ENCODE measurements at regions not wholly inside any gene's neighbourhood (a gene's known extent, or its start where the extent isn't known, plus 50 kb on each side); places are given as distances from the start of the nearest gene placed in this dataset.

- Histone ChIP-seq H3K4me1 (ENCODE audit: insufficient read depth, low read length, poor library complexity, severe bottlenecking) (no peaks in the 10 kb centered on the region), H3K9me3 (ENCODE audit: low read length) (no peaks in the 10 kb centered on the region), H2AFZ (ENCODE audit: low read length) (no peak overlapping the region), H3K27ac (ENCODE audit: low read depth, low read length, poor library complexity, severe bottlenecking) (no peak overlapping the region), H3K36me3 (ENCODE audit: insufficient read depth, low read length) (no peaks in the 10 kb centered on the region), H3K4me3 (ENCODE audit: low read depth, low read length, poor library complexity, severe bottlenecking) (no peak overlapping the region), H3K79me2 (ENCODE audit: insufficient read depth, low read depth, low read length) (no peaks in the 10 kb centered on the region), H3K9me2 (ENCODE audit: insufficient read depth, low read length) (no peaks in the 10 kb centered on the region), H4K20me1 (ENCODE audit: insufficient read depth, low read length) (no peaks in the 10 kb centered on the region), H3K4me2 (ENCODE audit: low read length) (no peak overlapping the region)
- CTCF ChIA-PET (ENCODE audit: unreplicated experiment), result no interaction called here
- no TSS peak for BruUV-seq (replicated peaks)
- POLR2A ChIA-PET, result no interaction called here
- intact Hi-C loops (cut with micrococcal nuclease; ENCODE audit: unreplicated experiment), result no loop called here
- no peak for DNase-seq (ENCODE audit: low spot score)
- TF ChIP-seq EZH2phosphoT487 (IDR thresholded peaks at IDR 0.05; ENCODE audit: borderline replicate concordance, low read depth, low read length), result no peak
- no peak for TF ChIP-seq CTCF (conservative IDR thresholded peaks at IDR 0.05; ENCODE audit: low read length)
Measured at GRCh38 chr6:147022041-147022440, 182.2 kb upstream of the STXBP5 start.

GRCh38 chr6:147023148-147023547 is 181.1 kb upstream of the STXBP5 start:
- ChIA-PET POLR2A (interaction anchor here (0.7 kb wide), 1 partner anchor 11 kb away, joined by 3 read pairs; no protein-coding TSS in a partner anchor), CTCF (ENCODE audit: unreplicated experiment) (no interaction called here)
- Histone ChIP-seq H3K4me1 (ENCODE audit: insufficient read depth, low read length, poor library complexity, severe bottlenecking) (no peaks in the 10 kb centered on the region), H3K79me2 (ENCODE audit: insufficient read depth, low read depth, low read length) (no peaks in the 10 kb centered on the region), H3K4me2 (ENCODE audit: low read length) (no peak overlapping the region), H3K36me3 (ENCODE audit: insufficient read depth, low read length) (no peaks in the 10 kb centered on the region), H3K9me3 (ENCODE audit: low read length) (no peaks in the 10 kb centered on the region), H4K20me1 (ENCODE audit: insufficient read depth, low read length) (no peaks in the 10 kb centered on the region), H3K4me3 (ENCODE audit: low read depth, low read length, poor library complexity, severe bottlenecking) (no peak overlapping the region), H2AFZ (ENCODE audit: low read length) (no peak overlapping the region), H3K9me2 (ENCODE audit: insufficient read depth, low read length) (no peaks in the 10 kb centered on the region), H3K27ac (ENCODE audit: low read depth, low read length, poor library complexity, severe bottlenecking) (no peak overlapping the region)
- no TSS peak for BruUV-seq (replicated peaks)
- intact Hi-C loops (cut with micrococcal nuclease; ENCODE audit: unreplicated experiment), result no loop called here
- DNase-seq (ENCODE audit: low spot score), result no peak
- no peak for TF ChIP-seq CTCF (conservative IDR thresholded peaks at IDR 0.05; ENCODE audit: low read length)
- TF ChIP-seq EZH2phosphoT487 (IDR thresholded peaks at IDR 0.05; ENCODE audit: borderline replicate concordance, low read depth, low read length), result no peak

DNA sequence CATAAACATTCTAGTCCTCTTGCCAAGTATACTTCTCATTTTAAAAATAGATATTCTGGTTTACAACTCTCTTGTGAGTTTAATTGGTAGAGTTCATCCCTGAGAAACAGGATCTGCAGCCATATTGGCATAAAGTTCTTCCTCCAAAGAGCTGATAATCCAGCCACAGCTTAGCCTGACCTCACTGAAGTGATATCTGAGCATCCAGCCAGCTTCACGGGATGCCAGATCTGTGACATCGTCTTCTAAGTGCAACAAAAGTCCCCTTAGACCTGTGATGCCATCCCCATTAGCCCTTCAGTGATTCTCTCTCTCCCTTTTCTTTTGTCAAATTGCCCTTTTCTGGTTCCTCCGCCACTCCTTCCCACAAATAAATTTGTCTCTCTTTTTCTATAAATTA is 180.6 kb upstream of the STXBP5 start:
- Histone ChIP-seq H3K36me3 (ENCODE audit: insufficient read depth, low read length) (no peaks in the 10 kb centered on the region), H3K9me2 (ENCODE audit: insufficient read depth, low read length) (no peaks in the 10 kb centered on the region), H3K27ac (ENCODE audit: low read depth, low read length, poor library complexity, severe bottlenecking) (no peak overlapping the region), H3K9me3 (ENCODE audit: low read length) (no peaks in the 10 kb centered on the region), H2AFZ (ENCODE audit: low read length) (no peak overlapping the region), H3K4me3 (ENCODE audit: low read depth, low read length, poor library complexity, severe bottlenecking) (no peak overlapping the region), H3K4me1 (ENCODE audit: insufficient read depth, low read length, poor library complexity, severe bottlenecking) (no peaks in the 10 kb centered on the region), H4K20me1 (ENCODE audit: insufficient read depth, low read length) (no peaks in the 10 kb centered on the region), H3K4me2 (ENCODE audit: low read length) (no peak overlapping the region), H3K79me2 (ENCODE audit: insufficient read depth, low read depth, low read length) (no peaks in the 10 kb centered on the region)
- DNase-seq (ENCODE audit: low spot score), result no peak
- POLR2A ChIA-PET, result interaction anchor here (0.7 kb wide), 1 partner anchor 11 kb away, joined by 3 read pairs; no protein-coding TSS in a partner anchor
- CTCF ChIA-PET (ENCODE audit: unreplicated experiment), result no interaction called here
- TF ChIP-seq CTCF (conservative IDR thresholded peaks at IDR 0.05; ENCODE audit: low read length), result no peak
- no peak for TF ChIP-seq EZH2phosphoT487 (IDR thresholded peaks at IDR 0.05; ENCODE audit: borderline replicate concordance, low read depth, low read length)
- intact Hi-C loops (cut with micrococcal nuclease; ENCODE audit: unreplicated experiment), result no loop called here
- BruUV-seq (replicated peaks), result no TSS peak
